Liver (tissue), 8 donors: ENCODE measurements at regions not wholly inside any gene's neighbourhood (a gene's known extent, or its start where the extent isn't known, plus 50 kb on each side); places are given as distances from the start of the nearest gene placed in this dataset.

ENCODE experiments used
- DNase-seq: peaks from one replicate; pipeline ENCODE4 v3.0.0-alpha.2; 2017; ENCODE audit warnings: low spot score
- H3K27ac ChIP-seq, 2 donors: one replicate each; pipeline ENCODE4 v1.7.0; 2013; ENCODE audit warnings: inconsistent platforms in 2 of 2, low read length in 2 of 2, control low read depth in 1 of 2, low read depth in 1 of 2, mild to moderate bottlenecking in 1 of 2
- H3K27me3 ChIP-seq, 4 donors: one replicate each; pipeline versions ENCODE4 v1.6.1 to v1.7.0; 2013; ENCODE audit warnings: low read length in 3 of 4, inconsistent platforms in 1 of 4, mild to moderate bottlenecking in 1 of 4, moderate library complexity in 1 of 4; ENCODE audit not compliant: control insufficient read depth in 4 of 4, insufficient read depth in 4 of 4
- H3K36me3 ChIP-seq, 4 donors: one replicate each; pipeline versions ENCODE4 v1.6.1 to v1.7.0; 2013; ENCODE audit warnings: low read length in 3 of 4, mild to moderate bottlenecking in 3 of 4, low read depth in 1 of 4, moderate library complexity in 1 of 4; ENCODE audit not compliant: control insufficient read depth in 4 of 4, insufficient read depth in 3 of 4
- H3K4me1 ChIP-seq, 4 donors: one replicate each; pipeline versions ENCODE4 v1.6.1 to v1.7.0; 2013; ENCODE audit warnings: low read length in 3 of 4, mild to moderate bottlenecking in 3 of 4, moderate library complexity in 1 of 4; ENCODE audit not compliant: control insufficient read depth in 4 of 4, insufficient read depth in 4 of 4
- H3K4me3 ChIP-seq, 3 donors: one replicate each; pipeline versions ENCODE4 v1.6.1 to v1.7.0; 2013; ENCODE audit warnings: low read length in 3 of 3, control low read depth in 1 of 3, low read depth in 1 of 3, mild to moderate bottlenecking in 1 of 3
- H3K9ac ChIP-seq, 2 donors: one replicate each; pipeline ENCODE4 v1.7.0; 2013; ENCODE audit warnings: low read length in 2 of 2, mild to moderate bottlenecking in 2 of 2, moderate library complexity in 2 of 2, control low read depth in 1 of 2, low read depth in 1 of 2
- H3K9me3 ChIP-seq, 4 donors: one replicate each; pipeline versions ENCODE4 v1.6.1 to v1.7.0; 2013; ENCODE audit warnings: low read length in 3 of 4; ENCODE audit not compliant: control insufficient read depth in 4 of 4
- CTCF ChIP-seq: fragments of 150-350 bp; IDR thresholded peaks from 2 replicates; pipeline ENCODE4 v1.5.1; 2017; ENCODE audit warnings: improper control_type of control experiment, low read depth, low read length; ENCODE audit not compliant: missing input control
- EGR1 ChIP-seq, 2 donors: IDR thresholded peaks; 2 replicates each; pipeline ENCODE4 v1.6.1; 2016 to 2018; ENCODE audit warnings: antibody characterized with exemption in 2 of 2, low read depth in 2 of 2
- FOXA1 ChIP-seq: IDR thresholded peaks from 2 replicates; pipeline ENCODE4 v1.6.1; 2016; ENCODE audit warnings: antibody characterized with exemption
- FOXA2 ChIP-seq: IDR thresholded peaks from 2 replicates; pipeline ENCODE4 v1.6.1; 2016; ENCODE audit warnings: antibody characterized with exemption
- GABPA ChIP-seq, 2 donors: IDR thresholded peaks in 1 of 2; conservative IDR thresholded peaks in 1 of 2; 2 replicates each; pipeline ENCODE4 v1.6.1; 2016; ENCODE audit warnings: antibody characterized with exemption in 2 of 2, mild to moderate bottlenecking in 1 of 2, moderate library complexity in 1 of 2
- HNF4A ChIP-seq, 2 donors: conservative IDR thresholded peaks; 2 replicates each; pipeline ENCODE4 v1.6.1; 2016; ENCODE audit warnings: antibody characterized with exemption in 2 of 2, mild to moderate bottlenecking in 2 of 2
- JUND ChIP-seq, 2 donors: IDR thresholded peaks; 2 replicates each; pipeline ENCODE4 v1.6.1; 2016; ENCODE audit warnings: antibody characterized with exemption in 2 of 2
- NR2F2 ChIP-seq: IDR thresholded peaks from 2 replicates; pipeline ENCODE4 v1.6.1; 2016; ENCODE audit warnings: antibody characterized with exemption
- RAD21 ChIP-seq, 2 donors: IDR thresholded peaks; 2 replicates each; pipeline ENCODE4 v1.6.1; 2016; ENCODE audit warnings: antibody characterized with exemption in 2 of 2, mild to moderate bottlenecking in 2 of 2
- REST ChIP-seq: IDR thresholded peaks from 2 replicates; pipeline ENCODE4 v1.6.1; 2016; ENCODE audit warnings: antibody characterized with exemption, mild to moderate bottlenecking
- RXRA ChIP-seq, 2 donors: IDR thresholded peaks; 2 replicates each; pipeline ENCODE4 v1.6.1; 2017 to 2018; ENCODE audit warnings: antibody characterized with exemption in 2 of 2, mild to moderate bottlenecking in 1 of 2
- SP1 ChIP-seq: IDR thresholded peaks from 2 replicates; pipeline ENCODE4 v1.6.1; 2018; ENCODE audit warnings: antibody characterized with exemption, mild to moderate bottlenecking
- TAF1 ChIP-seq: conservative IDR thresholded peaks from 2 replicates; pipeline ENCODE4 v1.6.1; 2016; ENCODE audit warnings: antibody characterized with exemption, mild to moderate bottlenecking
- YY1 ChIP-seq: IDR thresholded peaks from 2 replicates; pipeline ENCODE4 v1.6.1; 2016; ENCODE audit warnings: antibody characterized with exemption, mild to moderate bottlenecking
- WGBS: extraction: QIAGEN DNeasy Blood & Tissue Kit; methylation state at CpG from one replicate; pipeline ENCODE4 v1.1.7; 2013; 5-methylcytosine and 5-hydroxymethylcytosine counted together
- TF ChIP-seq, protein P1 (sequence below): IDR thresholded peaks from 2 replicates; pipeline ENCODE4 v1.6.1; 2016; ENCODE audit warnings: antibody characterized with exemption
- donor health status: healthy.
- donor health status: healthy.
- donor health status: healthy.
- donor health status: healthy.
- donor health status: healthy.

- TF ChIP-seq, protein P1, sequence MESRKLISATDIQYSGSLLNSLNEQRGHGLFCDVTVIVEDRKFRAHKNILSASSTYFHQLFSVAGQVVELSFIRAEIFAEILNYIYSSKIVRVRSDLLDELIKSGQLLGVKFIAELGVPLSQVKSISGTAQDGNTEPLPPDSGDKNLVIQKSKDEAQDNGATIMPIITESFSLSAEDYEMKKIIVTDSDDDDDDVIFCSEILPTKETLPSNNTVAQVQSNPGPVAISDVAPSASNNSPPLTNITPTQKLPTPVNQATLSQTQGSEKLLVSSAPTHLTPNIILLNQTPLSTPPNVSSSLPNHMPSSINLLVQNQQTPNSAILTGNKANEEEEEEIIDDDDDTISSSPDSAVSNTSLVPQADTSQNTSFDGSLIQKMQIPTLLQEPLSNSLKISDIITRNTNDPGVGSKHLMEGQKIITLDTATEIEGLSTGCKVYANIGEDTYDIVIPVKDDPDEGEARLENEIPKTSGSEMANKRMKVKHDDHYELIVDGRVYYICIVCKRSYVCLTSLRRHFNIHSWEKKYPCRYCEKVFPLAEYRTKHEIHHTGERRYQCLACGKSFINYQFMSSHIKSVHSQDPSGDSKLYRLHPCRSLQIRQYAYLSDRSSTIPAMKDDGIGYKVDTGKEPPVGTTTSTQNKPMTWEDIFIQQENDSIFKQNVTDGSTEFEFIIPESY = no peak
- TF ChIP-seq FOXA1 (no peak), JUND (IDR thresholded peaks at IDR 0.05) (no peak)
Measured at GRCh38 chr13:106028911-106029310, 506.6 kb downstream of the EFNB2 start (continued).

DNA sequence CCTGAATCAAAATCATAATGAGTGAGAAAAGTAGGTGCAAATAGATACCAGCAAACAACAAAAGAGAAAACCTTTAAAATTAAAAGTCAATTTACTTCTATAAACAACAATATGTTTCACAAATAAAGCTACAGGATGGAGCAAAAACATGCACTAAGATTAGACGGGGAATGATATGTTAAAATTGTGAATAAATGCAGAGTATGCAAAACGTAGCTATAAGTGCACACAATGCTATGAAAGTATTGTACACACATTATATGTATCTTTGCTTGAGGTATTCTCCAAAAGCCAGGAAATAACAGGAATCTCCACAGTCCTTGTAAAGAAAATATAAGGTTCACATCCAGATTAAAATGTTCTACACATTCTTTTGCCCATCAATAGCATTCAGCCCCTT lies 523.9 kb downstream of the EFNB2 start:
- Histone ChIP-seq H3K36me3 (no peaks in the 10 kb centered on the region), H3K27ac (no peak overlapping the region), H3K4me3 (no peak overlapping the region), H3K4me1 (no peaks in the 10 kb centered on the region), H3K9ac (no peak overlapping the region), H3K9me3 (peaks cover 0 to 3% (median 2%) of the 10 kb centered on the region in 4 donors), H3K27me3 (peaks cover 0 to 3% (median 0%) of the 10 kb centered on the region in 4 donors)
- TF ChIP-seq NR2F2 (no peak), FOXA1 (no peak), EGR1 (IDR thresholded peaks at IDR 0.05; ENCODE audit: low read depth in 2 of 2) (no peak), SP1 (no peak), RAD21 (IDR thresholded peaks at IDR 0.05) (no peak), JUND (IDR thresholded peaks at IDR 0.05) (no peak), TAF1 (no peak), FOXA2 (no peak), HNF4A (conservative IDR thresholded peaks at IDR 0.05) (no peak), CTCF (no peak)
- TF ChIP-seq, protein P1 = no peak
- WGBS = 45% methylated on average over 2 of the region's 2 CpGs
- no peak for DNase-seq

DNA sequence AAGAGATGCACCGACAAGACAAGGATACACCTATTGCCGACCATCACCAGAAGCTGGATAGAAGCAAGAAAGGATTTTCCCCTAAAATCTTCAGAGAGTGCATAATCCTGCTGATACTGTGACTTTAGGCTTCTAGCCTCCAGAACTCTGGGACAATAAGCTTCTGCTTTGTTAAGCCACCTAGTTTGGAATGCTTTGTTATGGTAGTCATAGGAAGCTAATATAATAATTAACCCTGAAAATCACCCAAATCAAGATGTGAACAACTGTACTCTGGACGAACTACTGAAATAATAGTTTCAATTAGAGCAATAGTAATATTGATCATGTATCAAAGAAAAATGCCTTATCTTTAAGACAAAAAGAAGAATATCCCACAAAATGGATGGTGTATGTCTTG lies 524.6 kb downstream of the EFNB2 start:
- Histone ChIP-seq H3K27me3 (peaks cover 0 to 3% (median 0%) of the 10 kb centered on the region in 4 donors), H3K4me1 (no peaks in the 10 kb centered on the region), H3K36me3 (no peaks in the 10 kb centered on the region), H3K27ac (no peak overlapping the region), H3K9ac (no peak overlapping the region), H3K4me3 (no peak overlapping the region), H3K9me3 (peaks cover 0 to 3% (median 1%) of the 10 kb centered on the region in 4 donors)
- no peak for DNase-seq
- WGBS = 62% methylated on average over 3 of the region's 3 CpGs
- TF ChIP-seq JUND (IDR thresholded peaks at IDR 0.05) (no peak), SP1 (no peak), RXRA (IDR thresholded peaks at IDR 0.05) (no peak), GABPA (IDR thresholded peaks at IDR 0.05 in 1 of 2, conservative IDR thresholded peaks at IDR 0.05 in 1 of 2) (no peak), CTCF (no peak), EGR1 (IDR thresholded peaks at IDR 0.05; ENCODE audit: low read depth in 2 of 2) (no peak), REST (no peak), YY1 (no peak), TAF1 (no peak)
- TF ChIP-seq, protein P1 = no peak
